ENCODE measurements at regions not wholly inside any gene's neighbourhood (a gene's known extent, or its start where the extent isn't known, plus 50 kb on each side); places are given as distances from the start of the nearest gene placed in this dataset.

GRCh38 chr1:55310505-55310971 is 95.4 kb upstream of the USP24 start:
- no peak for TF ChIP-seq CTCF (IDR thresholded peaks at IDR 0.05; ENCODE audit: insufficient read depth, low read depth, low read length, missing control alignments)
- no peak for DNase-seq (ENCODE audit: low read depth)
- H3K4me3 ChIP-seq (ENCODE audit: low read depth, low read length), result no peak overlapping the region

DNA sequence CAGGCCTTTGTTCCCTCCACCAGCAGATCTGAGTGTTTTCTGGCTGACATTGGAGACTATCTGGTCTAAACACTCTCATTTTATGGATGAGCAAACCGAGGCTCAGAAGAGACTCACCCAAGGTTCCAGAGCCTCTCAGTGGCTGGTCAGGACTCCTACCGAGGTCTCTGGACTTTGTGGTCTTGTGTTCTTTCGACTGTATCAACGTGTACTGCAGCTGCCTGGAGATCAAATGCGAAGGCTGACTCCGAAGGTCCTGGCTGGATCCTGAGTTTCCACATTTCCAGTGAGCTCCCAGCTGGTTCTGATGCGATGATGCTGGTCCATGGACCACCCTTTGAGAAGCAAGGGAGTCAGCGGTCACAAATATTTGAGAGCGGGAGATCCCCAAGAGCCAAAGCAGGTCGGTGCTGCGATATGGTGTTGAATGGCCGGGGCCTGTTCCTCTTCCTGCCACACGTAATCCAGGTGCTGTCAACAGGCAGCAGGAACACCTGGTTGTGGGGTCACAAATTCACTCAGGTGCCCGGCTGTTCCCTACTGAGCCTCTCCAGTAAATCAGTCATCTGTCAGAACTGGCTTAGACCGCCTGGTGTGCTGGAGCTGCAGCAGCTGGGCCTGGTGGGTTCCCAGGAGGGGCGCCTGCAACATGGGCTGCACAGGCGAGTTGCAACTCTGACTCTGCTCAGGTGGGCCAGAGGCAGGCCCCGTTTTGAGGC is 94.8 kb upstream of the USP24 start:
- no peak for DNase-seq (ENCODE audit: low read depth)
- no peak for TF ChIP-seq CTCF (IDR thresholded peaks at IDR 0.05; ENCODE audit: insufficient read depth, low read depth, low read length, missing control alignments)
- H3K4me3 ChIP-seq (ENCODE audit: low read depth, low read length), result no peak overlapping the region

DNA sequence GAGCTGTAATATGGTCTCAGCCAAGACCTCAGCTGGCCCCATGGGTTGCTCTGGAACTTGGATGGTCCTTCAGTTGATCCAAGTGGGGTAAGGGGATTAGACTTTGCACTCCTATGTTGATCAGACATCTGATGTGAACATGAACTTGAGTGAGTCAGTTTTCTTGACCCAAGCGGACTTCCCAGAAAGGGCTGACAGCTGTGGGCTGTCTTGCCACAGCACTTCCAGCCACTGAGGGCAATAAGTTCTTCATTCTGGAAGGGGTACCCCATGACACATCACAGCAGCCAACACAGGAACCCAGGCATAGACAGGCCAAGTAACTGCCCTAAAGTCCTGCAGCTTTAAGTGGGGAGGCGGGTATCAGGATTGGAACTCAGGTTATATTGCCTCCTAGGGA is 93.9 kb upstream of the USP24 start:
- TF ChIP-seq CTCF (IDR thresholded peaks at IDR 0.05; ENCODE audit: insufficient read depth, low read depth, low read length, missing control alignments), result no peak
- DNase-seq (ENCODE audit: low read depth), result no peak
- no peak overlapping the region for H3K4me3 ChIP-seq (ENCODE audit: low read depth, low read length)

DNA sequence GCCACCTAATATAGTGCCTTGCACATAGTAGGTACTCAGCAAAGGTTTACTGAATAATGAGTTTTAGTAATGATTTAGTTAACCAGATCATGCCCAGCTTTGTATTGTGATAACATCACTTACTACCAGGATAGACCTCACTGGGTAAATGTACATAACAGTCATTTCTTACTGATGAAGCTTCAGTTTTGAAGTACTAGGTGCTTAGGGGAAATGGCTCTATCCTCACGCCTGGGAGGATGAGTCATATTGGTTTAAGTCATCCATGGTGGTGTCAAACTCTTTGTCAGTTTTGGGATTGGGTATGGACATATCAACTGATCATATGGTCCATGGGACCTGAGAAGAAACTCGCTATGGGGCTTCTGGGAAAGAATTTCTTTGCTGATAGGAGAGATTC is 90.6 kb upstream of the USP24 start:
- TF ChIP-seq CTCF (IDR thresholded peaks at IDR 0.05; ENCODE audit: insufficient read depth, low read depth, low read length, missing control alignments), result no peak
- no peak overlapping the region for H3K4me3 ChIP-seq (ENCODE audit: low read depth, low read length)
- no peak for DNase-seq (ENCODE audit: low read depth)

GRCh38 chr1:55304229-55304740 is 89.1 kb upstream of the USP24 start:
- TF ChIP-seq CTCF (IDR thresholded peaks at IDR 0.05; ENCODE audit: insufficient read depth, low read depth, low read length, missing control alignments), result no peak
- no peak for DNase-seq (ENCODE audit: low read depth)
- no peak overlapping the region for H3K4me3 ChIP-seq (ENCODE audit: low read depth, low read length)

GRCh38 chr1:55302972-55303371 is 87.8 kb upstream of the USP24 start:
- TF ChIP-seq CTCF (IDR thresholded peaks at IDR 0.05; ENCODE audit: insufficient read depth, low read depth, low read length, missing control alignments), result no peak
- H3K4me3 ChIP-seq (ENCODE audit: low read depth, low read length), result no peak overlapping the region
- DNase-seq (ENCODE audit: low read depth), result no peak

GRCh38 chr1:55301912-55302311 is 86.7 kb upstream of the USP24 start:
- no peak overlapping the region for H3K4me3 ChIP-seq (ENCODE audit: low read depth, low read length)
- no peak for DNase-seq (ENCODE audit: low read depth)

More at GRCh38 chr1:55301912-55302311, 86.7 kb upstream of the USP24 start:
- TF ChIP-seq CTCF (IDR thresholded peaks at IDR 0.05; ENCODE audit: insufficient read depth, low read depth, low read length, missing control alignments), result no peak
